Fibroblast of pulmonary artery (primary cell): ENCODE measurements at regions not wholly inside any gene's neighbourhood (a gene's known extent, or its start where the extent isn't known, plus 50 kb on each side); places are given as distances from the start of the nearest gene placed in this dataset.
A peak's percentile ranks its signal among the peaks of the same experiment; 100 is the strongest.

Experiments
- DNase-seq: peaks from one replicate; pipeline ENCODE4 v3.0.0-alpha.2; 2010; ENCODE audit warnings: low read depth
- H3K4me3 ChIP-seq: replicated peaks from 2 replicates; pipeline ENCODE4 v1.5.1; 2011; ENCODE audit warnings: low read depth, mild to moderate bottlenecking, control low read depth, low read length, moderate library complexity
- CTCF ChIP-seq: IDR thresholded peaks from 2 replicates; pipeline ENCODE4 v1.5.1; 2011; ENCODE audit warnings: mild to moderate bottlenecking, control low read depth, low read length, inconsistent platforms; ENCODE audit errors: missing control alignments

- H3K4me3 ChIP-seq = peak overlapping the region; percentile 47
- peak; percentile 80 for DNase-seq
- peak; percentile 76 for TF ChIP-seq CTCF
Measured at GRCh38 chr2:176554101-176555048, 285.1 kb downstream of the MTX2 start.

- DNase-seq = no peak
- H3K4me3 ChIP-seq = no peak overlapping the region
- TF ChIP-seq CTCF = no peak
Measured at GRCh38 chr2:176555112-176555511, 285.9 kb downstream of the MTX2 start.

GRCh38 chr2:176555781-176556180 is 286.5 kb downstream of the MTX2 start:
- no peak overlapping the region for H3K4me3 ChIP-seq
- TF ChIP-seq CTCF = no peak
- DNase-seq = no peak

- H3K4me3 ChIP-seq = no peak overlapping the region
- TF ChIP-seq CTCF = no peak
- DNase-seq = no peak
Measured at GRCh38 chr2:176556373-176556772, 287.1 kb downstream of the MTX2 start.

- no peak for DNase-seq
- H3K4me3 ChIP-seq = no peak overlapping the region
- TF ChIP-seq CTCF = no peak
Measured at GRCh38 chr2:176557821-176558220, 288.6 kb downstream of the MTX2 start.

- no peak for DNase-seq
- no peak for TF ChIP-seq CTCF
Measured at GRCh38 chr2:176558574-176559140, 289.4 kb downstream of the MTX2 start.

More at GRCh38 chr2:176558574-176559140, 289.4 kb downstream of the MTX2 start:
- H3K4me3 ChIP-seq = no peak overlapping the region
